Spleen (tissue), 7 donors: ENCODE measurements at regions not wholly inside any gene's neighbourhood (a gene's known extent, or its start where the extent isn't known, plus 50 kb on each side); places are given as distances from the start of the nearest gene placed in this dataset.

Experiments
- CTCF ChIP-seq, 11 experiments: fragments of 200-600 bp in 7 of 11; fragments of 450-650 bp in 4 of 11; sonication (generic) in 4 of 11; IDR thresholded peaks in 8 of 11; conservative IDR thresholded peaks in 3 of 11; 1 replicate in 7 of 11; 2 replicates in 4 of 11; pipeline versions ENCODE4 v1.4.0 to v1.8.0; 2016 to 2021; ENCODE audit warnings: antibody characterized with exemption in 11 of 11, inconsistent platforms in 4 of 11, mild to moderate bottlenecking in 1 of 11
- POLR2A ChIP-seq, 3 donors: fragments of 450-650 bp; IDR thresholded peaks; one replicate each; pipeline ENCODE4 v1.5.1; 2017; ENCODE audit warnings: antibody characterized with exemption in 3 of 3, mild to moderate bottlenecking in 1 of 3
- POLR2AphosphoS5 ChIP-seq, 3 donors: sonication (generic); formaldehyde crosslinking; IDR thresholded peaks; one replicate each; pipeline ENCODE4 v1.5.1; 2017; ENCODE audit warnings: antibody characterized with exemption in 3 of 3
- donor health status: DM: no; HTN: no; CAD: no; lungs with moderate emphysema.
- donor health status: DM: no; HTN: no; CAD: no.
- donor health status: DM: no; HTN: no; CAD: no.

- TF ChIP-seq POLR2A (IDR thresholded peaks at IDR 0.05) (no peak), CTCF (IDR thresholded peaks at IDR 0.05 in 8 of 11, conservative IDR thresholded peaks at IDR 0.05 in 3 of 11) (peak; percentile 22 to 67 (median 61)), POLR2AphosphoS5 (IDR thresholded peaks at IDR 0.05) (no peak)
Observed at GRCh38 chr12:59113831-59114615, 193.7 kb upstream of the LRIG3 start.
